22Rv1 (cell line): ENCODE measurements at regions not wholly inside any gene's neighbourhood (a gene's known extent, or its start where the extent isn't known, plus 50 kb on each side); places are given as distances from the start of the nearest gene placed in this dataset.
"Not testable (repeated sequence)": the region's sequence is repeated elsewhere in the genome, so short reads cannot be mapped to it uniquely, and the experiment has no call there.

Source experiments
- H3K27ac ChIP-seq: fragments of 450-650 bp; 2 replicates; pipeline ENCODE4 v1.5.1; 2017
- ZFX ChIP-seq: fragments of 450-650 bp; IDR thresholded peaks from 2 replicates; pipeline ENCODE4 v1.6.1; 2017; ENCODE audit warnings: antibody characterized with exemption, borderline replicate concordance
- TF ChIP-seq, protein P1 (sequence below): fragments of 450-650 bp; IDR thresholded peaks from 2 replicates; pipeline ENCODE4 v1.5.1; 2017; ENCODE audit warnings: mild to moderate bottlenecking

GRCh38 chr4:72860766-72861165 is 208.8 kb downstream of the COX18 start:
- no peak overlapping the region for H3K27ac ChIP-seq

GRCh38 chr4:72858328-72858727 is 211.2 kb downstream of the COX18 start:
- no peak for TF ChIP-seq ZFX
- TF ChIP-seq, protein P1, sequence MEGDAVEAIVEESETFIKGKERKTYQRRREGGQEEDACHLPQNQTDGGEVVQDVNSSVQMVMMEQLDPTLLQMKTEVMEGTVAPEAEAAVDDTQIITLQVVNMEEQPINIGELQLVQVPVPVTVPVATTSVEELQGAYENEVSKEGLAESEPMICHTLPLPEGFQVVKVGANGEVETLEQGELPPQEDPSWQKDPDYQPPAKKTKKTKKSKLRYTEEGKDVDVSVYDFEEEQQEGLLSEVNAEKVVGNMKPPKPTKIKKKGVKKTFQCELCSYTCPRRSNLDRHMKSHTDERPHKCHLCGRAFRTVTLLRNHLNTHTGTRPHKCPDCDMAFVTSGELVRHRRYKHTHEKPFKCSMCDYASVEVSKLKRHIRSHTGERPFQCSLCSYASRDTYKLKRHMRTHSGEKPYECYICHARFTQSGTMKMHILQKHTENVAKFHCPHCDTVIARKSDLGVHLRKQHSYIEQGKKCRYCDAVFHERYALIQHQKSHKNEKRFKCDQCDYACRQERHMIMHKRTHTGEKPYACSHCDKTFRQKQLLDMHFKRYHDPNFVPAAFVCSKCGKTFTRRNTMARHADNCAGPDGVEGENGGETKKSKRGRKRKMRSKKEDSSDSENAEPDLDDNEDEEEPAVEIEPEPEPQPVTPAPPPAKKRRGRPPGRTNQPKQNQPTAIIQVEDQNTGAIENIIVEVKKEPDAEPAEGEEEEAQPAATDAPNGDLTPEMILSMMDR: no peak
- no peak overlapping the region for H3K27ac ChIP-seq

More at GRCh38 chr4:72860766-72861165, 208.8 kb downstream of the COX18 start:
- TF ChIP-seq, protein P1: no peak
- no peak for TF ChIP-seq ZFX

DNA sequence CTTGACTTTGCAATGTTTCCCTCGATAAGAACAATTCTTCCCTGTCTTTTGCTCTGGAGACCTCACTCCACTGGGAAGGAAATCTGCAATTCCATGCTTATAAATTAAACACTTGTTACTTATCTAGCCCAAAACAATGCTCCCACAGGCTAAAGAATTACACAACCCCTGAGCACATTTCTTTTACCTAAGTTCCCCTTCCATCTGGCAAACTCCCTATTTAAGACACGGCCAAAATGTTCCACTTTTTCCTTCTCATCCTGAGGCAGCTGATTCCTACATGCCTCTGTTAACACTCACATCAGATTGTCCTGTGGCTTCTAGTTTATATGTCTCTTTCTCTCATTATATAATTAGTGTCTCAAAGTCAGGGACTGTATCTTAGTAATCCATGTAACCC is 211.7 kb downstream of the COX18 start:
- TF ChIP-seq, protein P1: no peak
- TF ChIP-seq ZFX: no peak
- H3K27ac ChIP-seq: no peak overlapping the region

GRCh38 chr4:72857216-72857615 is 212.3 kb downstream of the COX18 start:
- TF ChIP-seq, protein P1: no peak
- no peak for TF ChIP-seq ZFX
- H3K27ac ChIP-seq: no peak overlapping the region

GRCh38 chr4:72846280-72847111 is 223.0 kb downstream of the COX18 start:
- no peak for TF ChIP-seq ZFX
- TF ChIP-seq, protein P1: no peak
- H3K27ac ChIP-seq: no peak overlapping the region

DNA sequence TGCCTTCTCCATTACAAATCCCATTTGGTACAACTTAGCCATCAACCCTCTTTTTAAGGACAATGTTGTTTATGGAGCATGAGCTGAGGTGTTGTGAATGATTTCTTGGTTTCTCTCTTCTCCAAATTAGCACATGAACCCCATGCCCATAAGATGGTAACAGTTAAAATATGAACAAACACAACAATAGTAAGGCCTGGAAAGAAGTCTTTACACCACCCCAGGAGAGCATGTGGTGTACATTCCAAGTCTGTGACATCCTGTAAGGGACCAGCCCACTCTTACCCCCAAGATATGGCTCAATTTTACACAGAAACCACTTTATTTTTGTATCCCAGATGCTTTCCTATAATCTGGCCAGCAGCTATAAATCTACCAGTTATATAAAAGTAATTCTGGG is 226.1 kb downstream of the COX18 start:
- H3K27ac ChIP-seq: no peak overlapping the region
- no peak for TF ChIP-seq ZFX
- TF ChIP-seq, protein P1: no peak

- no peak overlapping the region for H3K27ac ChIP-seq
- TF ChIP-seq, protein P1: no peak
- no peak for TF ChIP-seq ZFX
These were observed 227.2 kb downstream of the COX18 start for GRCh38 chr4:72842323-72842722.

DNA sequence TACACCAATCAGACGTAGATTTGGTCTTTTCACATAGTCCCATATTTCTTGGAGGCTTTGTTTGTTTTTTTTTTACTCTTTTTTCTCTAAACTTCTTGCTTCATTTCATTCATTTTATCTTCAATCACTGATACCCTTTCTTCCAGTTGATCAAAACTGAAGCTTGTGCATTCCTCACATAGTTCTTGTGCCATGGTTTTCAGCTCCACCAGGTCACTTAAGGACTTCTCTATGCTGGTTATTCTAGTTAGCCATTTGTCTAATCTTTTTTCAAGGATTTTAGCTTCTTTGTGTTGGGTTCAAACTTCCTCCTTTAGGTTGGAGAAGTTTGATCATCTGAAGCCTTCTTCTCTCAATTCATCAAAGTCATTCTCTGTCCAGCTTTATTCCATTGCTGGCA is 229.3 kb downstream of the COX18 start:
- H3K27ac ChIP-seq: not testable (repeated sequence)
